HG03097 (cell line): ENCODE measurements at regions not wholly inside any gene's neighbourhood (a gene's known extent, or its start where the extent isn't known, plus 50 kb on each side); places are given as distances from the start of the nearest gene placed in this dataset.

ENCODE experiments used
- ATAC-seq: cut with Tn5 transposase; IDR thresholded peaks from one replicate; pipeline ENCODE4 v1.9.1; 2021; ENCODE audit not compliant: unreplicated experiment, low FRiP score

DNA sequence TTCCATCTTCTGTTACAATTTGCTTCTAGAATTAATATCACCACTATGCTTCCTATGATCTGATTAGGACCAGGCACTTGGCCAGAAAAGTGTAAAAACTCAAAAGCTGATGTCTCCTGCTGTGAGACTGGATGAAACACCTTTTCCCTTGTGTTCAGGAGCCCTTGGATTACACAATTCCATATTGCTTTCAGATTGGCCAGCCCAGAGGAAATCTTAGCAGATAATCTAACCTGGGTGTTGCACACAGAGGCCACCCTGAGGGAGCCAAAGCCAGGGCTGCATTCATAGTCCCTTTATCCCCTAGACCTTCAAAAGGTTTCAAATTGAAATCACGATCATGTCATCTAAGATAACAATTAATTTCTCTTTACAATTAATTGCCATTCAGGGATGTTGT, 94.1 kb upstream of the SELENOP start:
- ATAC-seq: no peak

DNA sequence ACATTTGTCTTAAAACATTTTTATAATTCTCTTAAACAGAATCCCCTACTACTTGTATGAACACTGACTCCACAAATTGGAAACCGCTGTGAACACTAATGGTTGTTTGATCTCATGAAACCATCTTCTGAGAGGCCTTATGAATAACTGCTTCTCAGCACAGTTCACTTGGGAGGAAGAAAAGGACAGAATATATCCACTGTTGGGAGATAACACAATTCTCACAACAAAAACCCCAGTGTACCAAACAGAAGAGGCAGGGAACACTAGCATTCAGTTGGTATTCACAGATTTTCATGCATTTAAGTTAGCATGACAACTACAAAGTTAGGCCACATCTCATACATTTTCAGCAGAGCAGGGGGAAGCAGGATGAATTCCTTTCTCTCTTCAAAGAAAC, 89.0 kb upstream of the SELENOP start:
- no peak for ATAC-seq

DNA sequence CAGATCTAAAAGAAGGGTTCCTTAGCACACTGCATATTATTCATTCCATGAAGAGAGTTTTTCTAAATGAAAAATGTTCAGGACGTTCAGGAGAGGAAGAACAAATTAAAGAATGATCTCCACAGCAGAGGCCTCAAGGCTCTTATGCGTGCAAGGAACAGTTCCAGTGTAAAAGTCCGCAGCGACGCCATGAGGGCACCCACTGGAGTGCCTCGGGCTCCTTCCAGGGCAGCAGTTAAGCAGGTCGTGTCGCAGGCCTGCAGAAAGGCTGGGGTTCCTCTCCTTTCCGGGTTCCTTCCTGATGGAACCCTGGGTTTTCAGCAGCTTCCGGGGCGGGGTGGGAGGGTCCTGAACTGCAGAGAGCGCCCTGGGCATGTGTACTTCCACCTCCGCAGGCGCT, 87.1 kb upstream of the SELENOP start:
- no peak for ATAC-seq

DNA sequence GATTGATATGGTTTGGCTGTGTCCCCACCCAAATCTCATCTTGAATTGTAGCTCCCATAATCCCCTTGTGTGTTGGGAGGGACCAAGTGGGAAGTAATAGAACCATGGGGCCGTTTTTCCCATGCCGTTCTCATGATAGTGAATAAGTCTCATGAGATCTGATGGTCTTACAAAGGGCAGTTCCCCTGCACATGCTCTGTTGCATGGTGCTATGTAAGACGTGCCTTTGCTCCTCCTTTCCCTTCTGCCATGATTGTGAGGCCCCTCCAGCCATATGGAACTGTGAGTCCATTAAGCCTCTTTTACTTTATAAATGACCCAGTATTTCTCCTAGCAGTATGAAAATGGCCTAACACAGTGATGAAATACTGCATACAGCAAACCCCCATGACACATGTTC, 84.8 kb upstream of the SELENOP start:
- no peak for ATAC-seq

DNA sequence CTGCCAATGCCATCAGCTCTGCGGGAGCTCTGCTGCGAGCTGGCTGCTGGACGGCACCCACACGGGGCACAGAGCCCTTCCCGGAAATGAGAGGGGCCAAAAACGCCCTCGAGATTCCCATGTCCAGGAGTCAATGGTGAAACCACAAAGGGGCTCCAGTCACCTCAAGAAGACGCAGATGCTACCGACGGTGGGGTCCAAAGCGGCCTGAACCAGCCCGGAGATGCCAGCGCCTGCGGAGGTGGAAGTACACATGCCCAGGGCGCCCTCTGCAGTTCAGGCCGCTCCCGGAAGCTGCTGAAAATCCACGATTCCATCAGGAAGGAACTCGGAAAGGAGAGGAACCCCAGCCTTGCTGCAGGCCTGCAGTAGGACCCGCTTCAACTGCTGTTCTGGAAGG, 82.4 kb upstream of the SELENOP start:
- ATAC-seq: no peak

DNA sequence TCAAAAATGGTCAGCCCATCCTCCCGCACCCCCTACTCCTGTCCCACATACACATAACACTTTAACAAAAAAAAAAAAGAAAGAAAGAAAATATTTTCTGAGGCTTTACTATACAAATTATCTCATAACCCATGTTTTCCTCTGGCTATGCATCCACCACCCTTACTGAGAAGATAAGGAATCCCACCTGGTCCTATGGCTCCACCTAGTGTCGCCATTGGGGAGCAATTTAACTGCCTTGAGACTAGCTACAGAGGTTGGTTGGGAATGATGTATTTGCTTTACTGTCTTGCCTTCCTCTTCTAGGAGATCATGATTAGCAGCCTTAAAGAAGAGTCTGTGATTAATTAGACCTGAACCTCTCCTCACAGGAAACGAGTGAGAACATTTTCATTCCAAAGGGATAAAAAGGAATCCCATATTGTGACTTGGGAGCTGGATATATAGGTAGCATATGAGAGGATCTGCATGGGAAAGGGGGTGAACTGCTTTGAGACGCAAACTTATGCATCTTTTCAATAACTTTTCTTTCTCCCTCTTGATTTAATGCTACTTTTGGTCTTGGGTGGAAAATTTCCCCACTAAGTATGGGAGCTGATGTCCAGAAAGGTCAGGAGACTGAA, 77.7 kb upstream of the SELENOP start:
- peak; percentile 97 for ATAC-seq

DNA sequence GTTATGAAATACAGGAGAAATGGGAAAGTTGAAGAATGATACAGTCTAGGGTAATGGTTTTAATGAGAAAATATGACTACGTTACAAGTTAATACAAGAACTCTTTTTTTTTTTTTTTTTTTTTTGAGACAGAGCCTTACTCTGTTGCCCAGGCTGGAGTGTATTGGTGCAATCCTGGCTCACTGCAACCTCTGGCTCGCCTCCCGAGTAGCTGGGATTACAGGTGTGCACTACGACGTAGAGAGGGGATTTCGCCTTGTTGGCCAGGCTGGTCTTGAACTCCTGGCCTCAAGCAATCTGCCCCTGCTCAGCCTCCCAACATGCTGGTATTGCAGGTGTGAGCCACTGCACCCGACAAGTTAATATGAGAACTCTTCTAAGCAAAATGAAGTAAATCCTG, 77.1 kb upstream of the SELENOP start:
- no peak for ATAC-seq

DNA sequence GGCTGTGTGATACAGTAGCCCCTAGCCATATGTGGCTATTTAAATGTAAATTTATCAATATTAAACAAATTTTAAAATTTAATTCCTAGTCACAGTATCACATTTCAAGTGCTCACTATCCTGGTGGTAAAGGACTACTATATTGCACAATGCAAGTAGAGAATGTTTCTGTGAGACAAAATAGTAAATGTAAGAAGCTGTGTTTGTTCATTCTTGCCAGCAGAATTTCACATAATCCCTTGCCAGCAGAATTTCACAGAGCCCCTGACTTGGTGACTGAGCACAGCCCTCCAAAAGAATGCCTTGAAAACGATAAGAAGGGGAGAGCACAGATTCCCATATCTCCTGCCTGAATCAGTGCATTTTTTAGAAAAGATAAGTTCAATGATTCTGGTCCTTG, 75.9 kb upstream of the SELENOP start:
- no peak for ATAC-seq

DNA sequence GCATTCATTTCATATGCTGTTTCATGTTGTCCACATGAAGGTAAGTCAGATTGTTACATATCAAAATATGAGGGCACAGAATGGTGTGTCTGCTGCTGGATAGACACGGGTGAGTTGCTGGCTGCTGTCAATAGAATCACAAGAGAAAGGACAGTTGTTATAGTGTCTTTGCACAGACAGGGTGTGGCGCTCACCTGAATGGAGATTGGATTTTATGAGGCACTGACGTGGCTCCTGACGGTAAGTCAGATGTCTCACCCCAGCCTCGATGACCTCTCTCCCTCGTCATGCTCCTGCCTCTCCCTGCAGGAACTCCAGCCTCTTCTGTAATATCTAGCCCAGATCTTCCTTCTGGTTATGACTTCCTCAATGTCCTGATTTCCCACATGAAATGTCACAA, 75.4 kb upstream of the SELENOP start:
- no peak for ATAC-seq

DNA sequence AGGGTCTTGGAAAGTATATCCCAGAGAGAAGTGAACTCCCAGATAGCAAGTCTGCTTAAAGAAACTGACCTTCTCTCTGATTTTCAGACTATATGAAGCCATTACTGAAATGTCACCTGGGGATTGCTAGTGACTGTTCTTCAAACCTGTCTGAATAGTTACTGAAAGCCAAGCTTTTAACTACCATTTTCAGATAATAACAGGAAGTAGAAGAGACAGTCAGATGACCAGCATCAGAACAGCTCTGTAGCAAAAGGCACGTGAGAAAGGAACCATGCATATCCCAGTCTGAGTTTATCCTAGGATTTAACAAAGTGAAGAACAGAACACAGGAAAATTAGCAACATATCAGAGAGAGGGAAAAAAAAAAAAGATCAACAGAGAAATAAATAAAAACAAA, 74.9 kb upstream of the SELENOP start:
- ATAC-seq: no peak

DNA sequence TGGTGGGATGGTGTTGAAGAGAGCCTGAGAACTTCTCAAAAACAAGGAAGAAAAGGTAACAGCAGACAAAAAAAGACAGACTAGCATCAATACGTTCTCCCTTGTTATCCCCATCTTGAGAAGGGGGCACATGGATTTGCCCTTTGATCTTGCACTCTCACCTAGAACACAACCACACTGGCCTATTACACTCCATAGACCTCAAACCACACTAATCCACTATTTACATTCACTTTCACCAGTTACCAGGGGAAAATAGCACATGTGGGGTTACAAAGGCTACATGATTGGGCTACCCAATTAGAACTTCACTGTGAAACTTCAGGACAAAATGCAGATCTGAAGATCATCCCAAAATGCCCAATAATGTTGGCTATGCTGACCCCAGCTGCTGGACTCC, 72.6 kb upstream of the SELENOP start:
- no peak for ATAC-seq

DNA sequence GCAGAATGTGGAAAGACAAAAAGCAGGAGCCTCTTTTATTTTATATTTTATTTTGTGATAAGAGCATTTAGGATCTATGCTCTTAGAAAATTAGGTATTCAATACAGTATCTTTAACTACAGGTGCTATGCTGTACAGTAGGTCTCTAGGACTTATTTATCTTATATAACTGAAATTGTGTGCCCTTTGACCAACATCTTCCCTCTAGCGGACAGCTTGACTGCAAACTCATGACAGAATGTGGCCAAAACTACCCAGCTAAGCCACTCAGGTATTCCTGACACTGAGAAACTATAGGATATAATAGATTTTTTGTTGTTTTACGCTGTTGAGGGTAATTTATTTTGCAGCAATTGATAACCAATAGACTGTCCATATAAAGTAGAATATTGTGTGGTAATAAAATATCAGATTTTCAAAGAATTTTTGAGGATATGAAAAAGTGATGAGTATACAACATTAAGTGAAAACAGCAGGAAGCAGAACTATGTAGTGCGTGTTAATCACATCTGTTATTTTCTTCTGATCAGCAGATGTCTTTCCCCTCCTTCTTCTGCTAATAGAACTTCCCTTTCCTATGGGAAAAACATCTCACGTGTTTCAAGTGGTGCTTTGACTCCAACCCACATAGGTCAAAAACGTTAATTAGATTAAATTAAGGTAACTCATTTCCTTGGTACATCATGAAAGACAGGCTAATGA, 69.9 kb upstream of the SELENOP start:
- no peak for ATAC-seq

DNA sequence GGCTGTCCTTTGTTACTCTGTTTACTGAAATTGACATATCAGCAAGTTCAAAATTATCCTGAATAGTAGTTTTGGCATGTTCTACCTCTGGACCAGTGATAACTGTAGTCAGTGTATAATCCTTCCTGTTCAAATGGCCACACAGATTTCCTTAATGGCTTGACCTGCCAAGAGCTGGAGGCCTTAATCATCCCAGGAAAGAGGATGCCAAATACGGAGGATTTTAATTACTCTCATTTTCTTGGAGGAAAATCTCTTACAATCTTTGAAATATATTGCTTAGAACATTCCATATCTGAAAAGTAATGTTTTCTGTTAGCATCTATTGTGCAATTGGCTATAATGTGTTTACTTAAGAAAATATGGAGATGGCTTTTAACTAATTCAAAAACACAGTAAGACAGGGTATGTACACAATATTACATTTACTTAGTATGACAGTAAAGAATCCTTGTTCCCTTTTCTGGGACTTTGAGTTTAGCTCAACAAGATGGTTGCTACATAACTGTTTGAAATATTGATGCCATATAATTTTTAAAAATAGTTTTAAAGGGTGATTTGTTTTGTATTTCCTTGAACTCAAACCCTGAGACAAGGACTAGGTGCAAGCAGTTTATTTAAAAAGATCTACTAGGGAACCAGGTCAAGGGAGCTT, 68.9 kb upstream of the SELENOP start:
- no peak for ATAC-seq

DNA sequence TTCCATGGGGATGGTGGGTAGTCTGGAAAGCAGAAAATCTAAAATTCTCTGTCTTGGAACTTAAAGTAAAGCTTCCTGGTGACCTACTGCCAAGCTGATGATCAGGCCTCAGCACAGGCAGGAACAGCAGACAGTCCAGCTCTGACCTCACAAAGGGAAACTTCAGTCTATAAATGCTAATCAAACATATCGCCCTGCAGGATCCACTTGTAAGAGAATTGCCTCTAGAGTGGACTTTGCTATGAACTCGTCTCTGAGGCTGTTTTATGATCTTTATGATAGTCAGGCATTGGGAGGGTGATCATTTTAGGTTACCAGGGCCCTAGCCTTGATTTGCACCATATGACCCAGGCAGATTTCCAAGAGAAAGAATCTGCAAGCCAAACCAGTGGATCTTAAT, 67.6 kb upstream of the SELENOP start:
- no peak for ATAC-seq

DNA sequence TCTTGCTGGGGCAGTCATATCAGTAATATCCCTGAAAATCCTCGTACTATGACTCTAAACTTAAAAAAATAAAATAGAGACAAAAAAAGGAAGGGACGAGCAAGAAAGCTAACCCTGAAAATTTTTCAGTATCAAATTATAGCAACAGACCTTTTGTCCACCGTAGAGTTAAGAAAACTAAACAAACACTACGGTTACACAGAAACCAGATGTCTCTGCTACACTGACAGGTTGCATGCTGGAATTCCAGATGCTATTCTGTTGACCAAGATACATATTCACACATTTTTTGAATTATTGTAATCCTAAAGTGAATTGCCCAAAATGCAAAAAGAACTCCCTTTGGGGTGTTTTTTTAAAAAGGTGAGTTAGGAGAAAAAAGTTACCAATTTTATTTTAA, 66.9 kb upstream of the SELENOP start:
- no peak for ATAC-seq

DNA sequence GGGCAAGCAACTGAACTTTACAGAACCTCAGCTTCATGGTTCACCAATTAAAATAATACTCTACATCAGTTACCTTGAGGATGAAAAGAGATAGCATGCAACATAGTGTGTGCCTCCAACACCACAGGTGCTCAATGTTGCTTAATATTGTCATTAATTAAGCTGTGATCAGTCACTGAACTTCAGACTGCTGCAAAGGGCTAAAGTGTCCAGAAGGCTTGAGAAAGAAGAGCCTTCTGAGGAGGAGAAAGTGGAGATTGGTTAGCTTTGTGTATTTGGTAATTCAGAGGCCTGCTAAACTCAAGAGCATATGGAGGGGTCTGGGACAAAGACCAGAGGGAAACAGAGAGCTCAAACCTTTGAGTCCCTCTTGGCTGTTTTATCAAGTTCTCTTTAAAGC, 66.3 kb upstream of the SELENOP start:
- ATAC-seq: no peak

DNA sequence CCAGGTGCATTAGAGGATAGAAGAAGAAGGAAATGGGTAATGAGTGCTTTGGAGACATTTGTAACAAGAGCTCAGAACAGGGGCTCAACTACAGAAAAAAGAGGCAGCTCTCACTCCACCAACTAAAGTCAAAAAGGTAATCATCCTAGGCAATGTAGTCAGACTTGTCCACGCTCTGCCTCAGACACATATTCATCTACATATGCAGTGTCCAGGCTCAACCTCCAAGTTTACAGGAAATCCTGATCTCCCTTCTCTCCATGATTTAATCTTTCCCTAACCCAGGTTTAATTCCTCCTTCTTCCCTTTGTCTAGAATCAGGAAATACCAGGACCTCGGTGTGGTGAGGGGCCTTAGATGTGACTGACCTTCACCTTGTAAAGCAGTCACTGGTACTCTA, 65.7 kb upstream of the SELENOP start:
- no peak for ATAC-seq

DNA sequence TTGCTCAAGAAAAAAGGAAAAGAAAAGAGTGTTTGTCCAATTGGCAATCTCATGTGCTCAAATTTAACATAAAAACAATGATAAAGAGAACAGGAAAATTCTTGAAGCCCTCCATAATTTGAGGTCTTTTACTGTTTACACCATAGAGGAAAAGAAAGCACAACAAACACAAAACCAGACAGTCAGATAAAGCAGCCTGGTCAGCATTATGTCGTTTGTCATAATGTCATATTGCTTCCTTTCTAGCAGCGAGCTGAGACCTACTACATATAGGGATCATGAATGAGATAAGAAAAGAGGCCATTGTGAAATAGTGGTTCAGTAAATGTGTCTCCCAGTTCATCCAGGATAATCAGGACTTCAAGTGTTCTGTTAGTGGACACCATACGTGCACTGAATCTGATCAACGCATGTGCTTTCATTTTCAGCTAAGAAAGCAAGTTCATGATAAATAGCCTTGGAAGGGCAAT, 64.7 kb upstream of the SELENOP start:
- no peak for ATAC-seq

DNA sequence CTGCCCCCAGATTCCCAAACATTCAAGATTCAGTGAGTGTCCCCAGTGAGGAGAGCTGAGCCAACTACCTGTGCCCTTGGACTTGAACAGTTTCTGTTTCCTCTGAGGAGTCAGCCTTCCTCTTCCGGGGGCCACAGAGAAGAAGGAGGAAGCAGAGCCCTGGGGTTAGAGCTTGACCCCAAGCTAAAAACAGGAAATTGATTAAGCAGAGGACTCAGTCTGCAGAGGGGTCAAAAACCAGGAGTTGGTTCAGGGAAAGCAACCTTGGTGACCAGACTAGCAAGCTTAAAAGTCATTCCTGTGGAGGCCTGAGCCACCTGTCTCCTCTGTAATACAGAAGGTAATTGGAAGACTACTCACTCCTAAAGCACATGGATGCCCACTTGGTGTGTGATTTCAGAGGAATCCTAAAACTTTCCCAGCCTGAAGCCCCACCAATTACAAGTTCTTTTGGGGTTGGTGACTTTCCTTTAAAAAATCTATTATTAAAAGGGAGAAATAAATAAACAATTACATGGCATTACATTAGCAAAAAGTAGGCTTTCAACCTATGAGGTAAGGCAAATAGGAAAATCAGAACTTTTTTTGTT, 64.2 kb upstream of the SELENOP start:
- ATAC-seq: no peak

DNA sequence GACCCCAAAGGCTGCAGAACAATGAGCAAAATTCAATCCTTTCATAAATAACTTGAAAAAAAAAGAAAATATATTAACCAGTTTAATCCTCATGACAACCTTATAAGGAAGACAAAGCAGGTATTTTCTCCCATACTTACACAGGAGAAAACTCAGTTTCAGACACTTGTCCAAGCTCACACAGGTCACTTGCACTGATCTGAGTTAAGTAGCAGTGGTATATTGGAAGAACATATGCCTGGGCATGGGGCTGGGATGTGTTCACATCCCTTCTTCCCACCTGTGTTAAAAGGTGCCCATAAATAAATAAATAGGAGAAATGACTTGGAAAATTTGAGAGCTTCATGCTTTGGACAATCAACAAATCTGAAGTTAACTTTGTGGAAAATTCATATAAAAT, 63.5 kb upstream of the SELENOP start:
- no peak for ATAC-seq

DNA sequence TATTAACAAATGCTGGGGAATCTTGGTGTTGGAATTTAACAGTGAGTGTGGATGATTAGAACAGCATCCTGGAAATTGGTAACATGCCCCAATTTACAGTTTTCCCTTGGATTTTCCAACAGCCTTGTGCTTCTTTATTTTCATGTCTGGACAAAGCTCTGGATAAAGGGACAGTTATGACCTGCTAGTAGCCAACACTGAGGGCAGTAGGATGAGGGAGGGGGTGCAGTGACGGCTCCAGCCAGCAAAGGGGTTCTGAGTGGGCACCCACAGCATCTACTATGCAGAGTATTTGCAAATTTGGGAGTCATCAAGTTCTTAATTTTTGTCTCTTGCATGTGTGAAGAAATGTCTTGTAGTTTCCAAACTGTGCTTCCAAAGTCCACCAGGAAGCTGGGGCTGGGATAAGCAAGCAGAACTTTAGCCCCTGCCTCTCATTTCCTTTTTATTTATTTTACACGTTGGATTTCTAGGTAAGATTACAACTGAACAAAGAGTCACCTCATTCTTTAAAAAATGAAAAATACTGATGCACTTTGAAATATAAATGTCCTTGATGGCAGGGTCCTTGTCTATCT, 63.0 kb upstream of the SELENOP start:
- ATAC-seq: no peak
